IPS-20b (cell line): ENCODE measurements at regions not wholly inside any gene's neighbourhood (a gene's known extent, or its start where the extent isn't known, plus 50 kb on each side); places are given as distances from the start of the nearest gene placed in this dataset.

Experiments used
- H3K27ac ChIP-seq: one replicate; pipeline ENCODE4 v1.5.1; 2013; ENCODE audit warnings: low read length
- H3K27me3 ChIP-seq: 2 replicates; pipeline ENCODE4 v1.6.1; 2013; ENCODE audit warnings: mild to moderate bottlenecking, low read length, inconsistent platforms; ENCODE audit not compliant: insufficient read depth
- H3K36me3 ChIP-seq: 2 replicates; pipeline ENCODE4 v1.6.1; 2013; ENCODE audit warnings: low read depth, mild to moderate bottlenecking, inconsistent platforms, low read length, moderate library complexity; ENCODE audit not compliant: insufficient read depth
- H3K4me1 ChIP-seq: 2 replicates; pipeline ENCODE4 v1.6.1; 2013; ENCODE audit warnings: mild to moderate bottlenecking, control low read depth, inconsistent platforms, low read length, moderate library complexity; ENCODE audit not compliant: insufficient read depth
- H3K4me3 ChIP-seq: 2 replicates; pipeline ENCODE4 v1.5.1; 2013; ENCODE audit warnings: mild to moderate bottlenecking, low read length, inconsistent platforms
- H3K9ac ChIP-seq: 2 replicates; pipeline ENCODE4 v1.6.1; 2013; ENCODE audit warnings: low read depth, mild to moderate bottlenecking, inconsistent platforms, low read length, moderate library complexity
- H3K9me3 ChIP-seq: 2 replicates; pipeline ENCODE4 v1.6.1; 2013; ENCODE audit warnings: mild to moderate bottlenecking, low read depth, low read length, inconsistent platforms; ENCODE audit not compliant: insufficient read depth

GRCh38 chr5:124050120-124050770 is 538.3 kb downstream of the CSNK1G3 start:
- Histone ChIP-seq H3K36me3 (no peaks in the 10 kb centered on the region), H3K4me3 (no peak overlapping the region), H3K9me3 (no peaks in the 10 kb centered on the region), H3K27me3 (no peaks in the 10 kb centered on the region), H3K4me1 (no peaks in the 10 kb centered on the region; the same call in 1 of the 2 replicates), H3K27ac (no peak overlapping the region), H3K9ac (no peak overlapping the region)

GRCh38 chr5:124045412-124045811 is 533.4 kb downstream of the CSNK1G3 start:
- H3K9me3 ChIP-seq: peaks cover 11% of the 10 kb centered on the region
- no peaks in the 10 kb centered on the region for H3K36me3 ChIP-seq
- H3K27ac ChIP-seq: no peak overlapping the region

DNA sequence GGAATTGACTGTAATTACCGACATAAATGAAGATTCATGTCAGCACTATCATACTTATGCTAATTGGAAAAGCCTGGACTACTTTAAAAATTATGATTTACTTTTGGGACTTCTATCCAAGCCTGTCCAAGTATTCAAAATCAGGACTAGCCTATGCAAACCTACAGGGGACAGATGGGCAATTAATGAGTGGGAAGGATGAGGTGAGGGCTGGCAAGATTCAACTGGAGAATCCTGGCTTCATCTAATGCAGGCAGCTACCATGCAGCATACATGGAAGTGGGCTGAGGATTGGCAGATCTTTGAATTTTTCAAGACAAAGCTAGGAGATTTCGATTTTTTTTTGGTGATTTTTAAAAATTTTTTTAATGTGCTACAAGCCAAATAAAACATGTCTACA is 532.6 kb downstream of the CSNK1G3 start:
- no peaks in the 10 kb centered on the region; the same call in 1 of the 2 replicates for H3K4me1 ChIP-seq
- H3K9me3 ChIP-seq: peaks cover 11% of the 10 kb centered on the region
- no peaks in the 10 kb centered on the region for H3K36me3 ChIP-seq

More at GRCh38 chr5:124045412-124045811, 533.4 kb downstream of the CSNK1G3 start:
- Histone ChIP-seq H3K4me1 (no peaks in the 10 kb centered on the region; the same call in 1 of the 2 replicates), H3K27me3 (no peaks in the 10 kb centered on the region), H3K4me3 (no peak overlapping the region), H3K9ac (no peak overlapping the region)

DNA sequence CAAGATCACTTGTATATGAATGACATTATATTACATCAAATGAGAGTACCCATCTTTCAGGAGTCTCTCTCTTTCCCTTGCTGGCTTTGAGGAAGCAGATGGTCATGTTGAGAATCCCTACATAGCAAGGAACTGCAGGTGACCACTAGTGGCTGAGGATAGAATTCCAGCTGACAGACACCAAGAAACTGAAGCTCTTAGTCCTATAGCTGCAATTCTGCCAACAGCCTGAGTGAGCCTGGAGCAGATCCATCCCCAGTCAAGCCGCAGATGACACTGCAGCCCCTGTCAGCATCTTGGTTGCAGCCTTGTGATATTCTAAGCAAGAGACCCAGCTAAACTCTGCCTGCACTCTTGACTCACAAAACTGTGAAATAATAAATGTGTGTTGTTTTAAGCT is 531.5 kb downstream of the CSNK1G3 start:
- H3K9ac ChIP-seq: no peak overlapping the region
- H3K27ac ChIP-seq: no peak overlapping the region
- H3K9me3 ChIP-seq: peaks cover 11% of the 10 kb centered on the region
- no peaks in the 10 kb centered on the region for H3K36me3 ChIP-seq
- no peaks in the 10 kb centered on the region for H3K27me3 ChIP-seq
- no peaks in the 10 kb centered on the region; the same call in 1 of the 2 replicates for H3K4me1 ChIP-seq
- H3K4me3 ChIP-seq: no peak overlapping the region

More for the DNA sequence above, 532.6 kb downstream of the CSNK1G3 start:
- Histone ChIP-seq H3K9ac (no peak overlapping the region), H3K27me3 (no peaks in the 10 kb centered on the region), H3K4me3 (no peak overlapping the region), H3K27ac (no peak overlapping the region)

DNA sequence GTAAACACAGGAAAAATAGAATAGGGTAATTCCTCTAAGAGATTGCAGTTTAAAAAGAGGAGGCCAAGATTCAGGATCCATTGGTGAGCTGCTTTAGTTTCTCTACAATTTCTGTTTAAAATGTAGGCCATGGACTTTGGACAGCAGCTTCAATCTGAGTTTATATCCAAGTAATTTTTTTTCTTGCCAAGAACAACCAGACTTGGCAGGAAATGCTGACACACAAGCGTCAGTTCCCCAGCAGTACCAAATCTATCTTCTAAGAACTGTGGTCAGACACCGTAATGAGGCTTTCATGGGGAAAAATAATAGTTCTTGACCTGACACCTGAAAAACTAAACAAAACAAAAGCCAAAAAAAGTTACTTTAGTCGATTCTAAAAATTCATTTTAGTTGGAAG is 528.8 kb downstream of the CSNK1G3 start:
- no peaks in the 10 kb centered on the region; the same call in 1 of the 2 replicates for H3K4me1 ChIP-seq
- H3K9me3 ChIP-seq: peaks cover 11% of the 10 kb centered on the region
- no peak overlapping the region for H3K27ac ChIP-seq

GRCh38 chr5:124039410-124039809 is 527.4 kb downstream of the CSNK1G3 start:
- Histone ChIP-seq H3K27me3 (no peaks in the 10 kb centered on the region), H3K9ac (no peak overlapping the region), H3K9me3 (peaks cover 11% of the 10 kb centered on the region), H3K4me1 (peaks cover 5% of the 10 kb centered on the region; the same call in 1 of the 2 replicates), H3K4me3 (no peak overlapping the region), H3K36me3 (no peaks in the 10 kb centered on the region), H3K27ac (no peak overlapping the region)

More for the DNA sequence above, 528.8 kb downstream of the CSNK1G3 start:
- Histone ChIP-seq H3K27me3 (no peaks in the 10 kb centered on the region), H3K36me3 (no peaks in the 10 kb centered on the region), H3K4me3 (no peak overlapping the region), H3K9ac (no peak overlapping the region)

DNA sequence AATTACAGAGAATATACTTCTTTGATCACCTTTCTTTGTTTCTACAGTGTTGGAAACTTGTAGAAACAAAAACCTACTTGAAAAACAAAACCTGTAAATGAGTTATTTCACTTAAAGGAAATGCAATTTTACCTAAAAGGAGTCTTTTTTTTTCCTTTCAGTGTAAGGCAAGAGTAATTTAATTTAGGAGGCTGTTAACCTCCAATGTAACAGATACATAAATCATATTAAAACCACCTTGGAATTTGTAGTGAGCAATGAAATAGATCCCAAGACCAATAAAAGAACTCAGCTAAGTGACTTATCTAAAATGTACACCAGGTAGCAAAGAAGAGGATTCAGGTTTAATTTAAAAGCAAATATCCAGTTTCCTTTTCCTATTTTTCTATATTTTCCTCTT is 524.8 kb downstream of the CSNK1G3 start:
- H3K27me3 ChIP-seq: no peaks in the 10 kb centered on the region
- H3K9me3 ChIP-seq: no peaks in the 10 kb centered on the region
- no peak overlapping the region for H3K9ac ChIP-seq
- H3K4me1 ChIP-seq: peaks cover 10% of the 10 kb centered on the region
- H3K36me3 ChIP-seq: no peaks in the 10 kb centered on the region
- H3K4me3 ChIP-seq: no peak overlapping the region
- H3K27ac ChIP-seq: no peak overlapping the region

GRCh38 chr5:124034963-124035362 is 523.0 kb downstream of the CSNK1G3 start:
- H3K9ac ChIP-seq: no peak overlapping the region
- no peaks in the 10 kb centered on the region for H3K9me3 ChIP-seq
- H3K36me3 ChIP-seq: no peaks in the 10 kb centered on the region
- no peak overlapping the region for H3K27ac ChIP-seq
- H3K27me3 ChIP-seq: no peaks in the 10 kb centered on the region
- peaks cover 10% of the 10 kb centered on the region for H3K4me1 ChIP-seq
- no peak overlapping the region for H3K4me3 ChIP-seq

- Histone ChIP-seq H3K4me1 (peaks cover 10% of the 10 kb centered on the region), H3K27ac (no peak overlapping the region), H3K36me3 (no peaks in the 10 kb centered on the region), H3K4me3 (no peak overlapping the region), H3K9me3 (no peaks in the 10 kb centered on the region), H3K9ac (no peak overlapping the region), H3K27me3 (no peaks in the 10 kb centered on the region)
Measured at GRCh38 chr5:124034083-124034700, 522.2 kb downstream of the CSNK1G3 start.

DNA sequence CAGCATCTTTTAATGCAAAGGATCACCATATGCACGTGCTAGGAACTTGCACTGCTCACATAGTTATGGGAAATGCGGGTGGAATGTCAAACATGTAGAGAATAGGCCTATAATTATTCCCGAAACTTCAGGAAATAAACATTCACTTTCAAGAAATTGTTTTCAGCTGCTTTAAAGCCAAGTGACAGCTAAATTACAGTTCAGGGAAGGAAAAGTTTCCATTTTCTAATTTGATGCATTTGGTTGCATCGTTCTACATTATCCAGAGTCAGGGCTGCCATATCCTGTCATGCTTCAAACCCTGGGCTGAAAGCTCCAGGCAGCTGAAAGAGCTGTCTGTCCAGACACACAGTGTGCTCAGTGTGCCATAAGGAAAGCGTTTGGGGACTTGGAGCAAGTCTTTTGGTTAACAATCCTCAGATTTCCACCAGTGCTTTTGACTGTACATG is 518.1 kb downstream of the CSNK1G3 start:
- Histone ChIP-seq H3K27me3 (no peaks in the 10 kb centered on the region), H3K36me3 (no peaks in the 10 kb centered on the region), H3K9ac (no peak overlapping the region), H3K4me3 (no peak overlapping the region), H3K9me3 (no peaks in the 10 kb centered on the region), H3K4me1 (peaks cover 17% of the 10 kb centered on the region), H3K27ac (no peak overlapping the region)

GRCh38 chr5:124027441-124027840 is 515.5 kb downstream of the CSNK1G3 start:
- no peak overlapping the region for H3K27ac ChIP-seq
- H3K4me1 ChIP-seq: peaks cover 12% of the 10 kb centered on the region; the same call in 1 of the 2 replicates
- no peaks in the 10 kb centered on the region for H3K36me3 ChIP-seq
- no peaks in the 10 kb centered on the region for H3K9me3 ChIP-seq
- no peak overlapping the region for H3K4me3 ChIP-seq
- H3K9ac ChIP-seq: no peak overlapping the region
- no peaks in the 10 kb centered on the region for H3K27me3 ChIP-seq

GRCh38 chr5:124025306-124025845 is 513.4 kb downstream of the CSNK1G3 start:
- H3K9me3 ChIP-seq: 0 out of 2 replicates have a peak, but pooled peaks cover 3% of the 10 kb centered on the region
- no peak overlapping the region; the same call in 1 of the 2 replicates for H3K4me3 ChIP-seq
- peaks cover 12% of the 10 kb centered on the region; the same call in 1 of the 2 replicates for H3K4me1 ChIP-seq
- no peaks in the 10 kb centered on the region for H3K36me3 ChIP-seq
- H3K9ac ChIP-seq: no peak overlapping the region; the same call in 1 of the 2 replicates
- H3K27ac ChIP-seq: no peak overlapping the region
- no peaks in the 10 kb centered on the region for H3K27me3 ChIP-seq
